ENCODE measurements at regions not wholly inside any gene's neighbourhood (a gene's known extent, or its start where the extent isn't known, plus 50 kb on each side); places are given as distances from the start of the nearest gene placed in this dataset.
A peak's percentile ranks its signal among the peaks of the same experiment; 100 is the strongest.

GRCh38 chr17:77869041-77869599 lies 89.4 kb upstream of the TNRC6C start:
- Histone ChIP-seq H3K9me3 (ENCODE audit: control insufficient read depth, low read length) (no peaks in the 10 kb centered on the region), H3K4me1 (ENCODE audit: control insufficient read depth, insufficient read depth, low read length, poor library complexity, severe bottlenecking) (peaks cover 29% of the 10 kb centered on the region), H3K4me3 (ENCODE audit: insufficient read depth, low read depth, low read length, poor library complexity, severe bottlenecking) (no peak overlapping the region), H3K27me3 (replicated peaks; ENCODE audit: control insufficient read depth, insufficient read depth, low read length, poor library complexity, severe bottlenecking) (no peaks in the 10 kb centered on the region), H3K27ac (ENCODE audit: insufficient read depth, low read length, poor library complexity, severe bottlenecking) (no peak overlapping the region), H3K36me3 (ENCODE audit: control insufficient read depth, insufficient read depth, low read length) (no peaks in the 10 kb centered on the region)
- no peak for DNase-seq

DNA sequence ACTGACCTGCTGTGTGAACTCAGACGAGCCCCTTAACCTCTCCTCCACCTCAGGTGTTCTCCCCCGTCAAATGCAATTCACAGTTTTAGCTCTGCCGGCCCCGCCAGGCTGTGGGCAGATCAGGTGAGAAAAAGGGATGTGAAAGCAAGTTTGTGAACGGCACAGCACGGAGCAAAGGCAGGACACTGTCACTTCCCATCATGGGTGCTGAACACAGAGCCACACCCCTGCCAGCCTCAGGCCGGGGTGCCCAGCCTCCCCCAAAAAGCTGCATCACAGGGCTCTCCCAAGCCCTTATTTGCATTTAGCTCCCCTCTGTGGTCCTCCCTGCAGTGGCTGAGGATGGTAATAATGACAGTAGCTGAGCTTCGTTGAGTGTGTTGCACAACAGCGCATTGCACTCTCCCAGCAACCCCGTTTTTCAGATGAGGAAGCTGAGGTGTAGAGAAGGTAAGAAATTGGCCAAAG lies 88.8 kb upstream of the TNRC6C start:
- no peaks in the 10 kb centered on the region for H3K36me3 ChIP-seq (ENCODE audit: control insufficient read depth, insufficient read depth, low read length)
- H3K27me3 ChIP-seq (replicated peaks; ENCODE audit: control insufficient read depth, insufficient read depth, low read length, poor library complexity, severe bottlenecking): no peaks in the 10 kb centered on the region
- peaks cover 33% of the 10 kb centered on the region for H3K4me1 ChIP-seq (ENCODE audit: control insufficient read depth, insufficient read depth, low read length, poor library complexity, severe bottlenecking)
- H3K9me3 ChIP-seq (ENCODE audit: control insufficient read depth, low read length): no peaks in the 10 kb centered on the region
- no peak for DNase-seq
- no peak overlapping the region for H3K4me3 ChIP-seq (ENCODE audit: insufficient read depth, low read depth, low read length, poor library complexity, severe bottlenecking)
- H3K27ac ChIP-seq (ENCODE audit: insufficient read depth, low read length, poor library complexity, severe bottlenecking): no peak overlapping the region

- Histone ChIP-seq H3K9me3 (ENCODE audit: control insufficient read depth, low read length) (no peaks in the 10 kb centered on the region), H3K27me3 (replicated peaks; ENCODE audit: control insufficient read depth, insufficient read depth, low read length, poor library complexity, severe bottlenecking) (no peaks in the 10 kb centered on the region), H3K4me1 (ENCODE audit: control insufficient read depth, insufficient read depth, low read length, poor library complexity, severe bottlenecking) (peaks cover 40% of the 10 kb centered on the region), H3K27ac (ENCODE audit: insufficient read depth, low read length, poor library complexity, severe bottlenecking) (peak overlapping the region; percentile 44), H3K4me3 (ENCODE audit: insufficient read depth, low read depth, low read length, poor library complexity, severe bottlenecking) (no peak overlapping the region), H3K36me3 (ENCODE audit: control insufficient read depth, insufficient read depth, low read length) (no peaks in the 10 kb centered on the region)
- no peak for DNase-seq
Observed at GRCh38 chr17:77872199-77872598, 86.3 kb upstream of the TNRC6C start.

DNA sequence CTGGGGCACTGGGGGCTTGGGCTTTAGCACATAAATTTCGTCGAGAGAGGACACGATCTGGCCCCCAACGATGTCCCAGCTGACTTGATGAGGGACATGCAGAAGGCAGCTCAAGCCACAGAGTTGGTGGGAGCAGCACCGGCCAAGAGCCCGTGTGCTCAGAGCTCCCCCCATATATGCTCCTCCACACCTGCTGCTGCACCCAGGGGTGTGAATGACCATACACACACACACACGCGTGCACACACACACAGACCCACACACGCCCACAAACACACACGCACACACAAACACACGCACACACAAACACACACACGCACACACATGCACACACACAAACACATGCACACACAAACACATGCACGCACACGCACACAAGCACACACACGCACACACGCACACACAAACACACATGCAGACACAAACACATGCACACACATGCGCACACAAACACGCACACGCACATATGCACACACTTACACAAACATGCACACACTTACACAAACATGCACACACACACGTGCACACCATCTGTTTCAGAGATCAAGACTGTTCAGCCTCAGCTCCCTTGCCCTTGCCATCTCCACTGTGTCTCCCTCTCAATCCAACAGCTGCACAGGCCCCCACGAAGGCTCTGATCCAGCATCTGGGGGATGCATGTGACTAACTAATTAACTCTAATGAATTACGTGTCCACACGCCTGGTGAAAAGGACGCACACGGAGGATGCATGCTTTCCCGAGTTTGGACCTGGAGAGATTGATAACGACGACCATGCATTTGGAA lies 85.6 kb upstream of the TNRC6C start:
- Histone ChIP-seq H3K36me3 (ENCODE audit: control insufficient read depth, insufficient read depth, low read length) (no peaks in the 10 kb centered on the region), H3K4me3 (ENCODE audit: insufficient read depth, low read depth, low read length, poor library complexity, severe bottlenecking) (no peak overlapping the region), H3K27me3 (replicated peaks; ENCODE audit: control insufficient read depth, insufficient read depth, low read length, poor library complexity, severe bottlenecking) (no peaks in the 10 kb centered on the region), H3K4me1 (ENCODE audit: control insufficient read depth, insufficient read depth, low read length, poor library complexity, severe bottlenecking) (peaks cover 46% of the 10 kb centered on the region), H3K27ac (ENCODE audit: insufficient read depth, low read length, poor library complexity, severe bottlenecking) (peak overlapping the region; percentile 44), H3K9me3 (ENCODE audit: control insufficient read depth, low read length) (no peaks in the 10 kb centered on the region)
- DNase-seq: no peak

DNA sequence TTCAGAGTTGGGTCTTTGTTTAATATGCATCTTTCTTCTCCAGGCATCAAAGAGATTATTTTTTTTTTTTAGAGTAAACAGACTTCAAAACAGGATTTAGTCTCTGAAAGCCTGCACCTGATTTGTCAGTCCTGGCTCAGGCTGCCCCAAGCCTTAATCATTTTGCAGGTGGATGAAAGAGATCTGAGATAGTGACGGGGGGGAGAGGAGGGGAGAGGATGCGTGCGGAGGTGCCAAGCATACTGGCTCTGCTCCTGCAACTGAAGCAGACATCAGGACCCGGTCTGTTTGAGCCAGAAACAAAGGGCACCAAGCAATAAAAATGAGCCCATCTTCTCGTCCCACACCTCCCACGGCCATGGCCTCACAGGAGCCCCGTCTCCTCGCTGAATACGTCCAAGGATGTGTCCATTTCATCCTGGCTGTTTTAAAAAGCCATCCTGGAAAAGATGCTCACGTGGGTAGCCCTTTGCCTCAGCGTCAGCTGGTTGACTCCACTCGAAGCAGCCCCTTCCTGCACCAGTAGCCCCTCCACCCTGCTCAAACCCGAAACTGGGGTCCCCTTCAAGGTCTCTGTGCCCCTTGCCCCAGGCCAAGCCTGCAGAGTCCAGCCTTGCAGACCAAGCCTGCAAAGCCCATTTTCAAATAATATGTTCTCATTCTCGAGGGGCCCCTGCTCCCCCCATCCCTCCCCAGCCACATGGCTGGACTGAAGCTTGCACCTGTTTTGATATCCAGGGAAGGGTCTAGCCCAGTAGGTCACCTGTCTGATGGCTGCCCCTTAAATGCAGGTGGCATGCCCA lies 84.8 kb upstream of the TNRC6C start:
- no peak for DNase-seq
- peaks cover 52% of the 10 kb centered on the region for H3K4me1 ChIP-seq (ENCODE audit: control insufficient read depth, insufficient read depth, low read length, poor library complexity, severe bottlenecking)

GRCh38 chr17:77874303-77875050 lies 84.0 kb upstream of the TNRC6C start:
- no peaks in the 10 kb centered on the region for H3K36me3 ChIP-seq (ENCODE audit: control insufficient read depth, insufficient read depth, low read length)

More for the DNA sequence above, 84.8 kb upstream of the TNRC6C start:
- Histone ChIP-seq H3K9me3 (ENCODE audit: control insufficient read depth, low read length) (no peaks in the 10 kb centered on the region), H3K4me3 (ENCODE audit: insufficient read depth, low read depth, low read length, poor library complexity, severe bottlenecking) (no peak overlapping the region), H3K27ac (ENCODE audit: insufficient read depth, low read length, poor library complexity, severe bottlenecking) (no peak overlapping the region), H3K27me3 (replicated peaks; ENCODE audit: control insufficient read depth, insufficient read depth, low read length, poor library complexity, severe bottlenecking) (no peaks in the 10 kb centered on the region), H3K36me3 (ENCODE audit: control insufficient read depth, insufficient read depth, low read length) (no peaks in the 10 kb centered on the region)

GRCh38 chr17:77875051-77875780 lies 83.3 kb upstream of the TNRC6C start:
- Histone ChIP-seq H3K9me3 (ENCODE audit: control insufficient read depth, low read length) (no peaks in the 10 kb centered on the region), H3K4me1 (ENCODE audit: control insufficient read depth, insufficient read depth, low read length, poor library complexity, severe bottlenecking) (peaks cover 55% of the 10 kb centered on the region), H3K27me3 (replicated peaks; ENCODE audit: control insufficient read depth, insufficient read depth, low read length, poor library complexity, severe bottlenecking) (no peaks in the 10 kb centered on the region), H3K36me3 (ENCODE audit: control insufficient read depth, insufficient read depth, low read length) (no peaks in the 10 kb centered on the region), H3K4me3 (ENCODE audit: insufficient read depth, low read depth, low read length, poor library complexity, severe bottlenecking) (no peak overlapping the region), H3K27ac (ENCODE audit: insufficient read depth, low read length, poor library complexity, severe bottlenecking) (no peak overlapping the region)
- DNase-seq: no peak

More at GRCh38 chr17:77874303-77875050, 84.0 kb upstream of the TNRC6C start:
- Histone ChIP-seq H3K4me3 (ENCODE audit: insufficient read depth, low read depth, low read length, poor library complexity, severe bottlenecking) (no peak overlapping the region), H3K9me3 (ENCODE audit: control insufficient read depth, low read length) (no peaks in the 10 kb centered on the region), H3K4me1 (ENCODE audit: control insufficient read depth, insufficient read depth, low read length, poor library complexity, severe bottlenecking) (peaks cover 53% of the 10 kb centered on the region), H3K27me3 (replicated peaks; ENCODE audit: control insufficient read depth, insufficient read depth, low read length, poor library complexity, severe bottlenecking) (no peaks in the 10 kb centered on the region), H3K27ac (ENCODE audit: insufficient read depth, low read length, poor library complexity, severe bottlenecking) (no peak overlapping the region)
- no peak for DNase-seq

GRCh38 chr17:77875881-77876509 lies 82.5 kb upstream of the TNRC6C start:
- Histone ChIP-seq H3K9me3 (ENCODE audit: control insufficient read depth, low read length) (no peaks in the 10 kb centered on the region), H3K36me3 (ENCODE audit: control insufficient read depth, insufficient read depth, low read length) (no peaks in the 10 kb centered on the region), H3K27ac (ENCODE audit: insufficient read depth, low read length, poor library complexity, severe bottlenecking) (no peak overlapping the region), H3K4me1 (ENCODE audit: control insufficient read depth, insufficient read depth, low read length, poor library complexity, severe bottlenecking) (peaks cover 63% of the 10 kb centered on the region), H3K4me3 (ENCODE audit: insufficient read depth, low read depth, low read length, poor library complexity, severe bottlenecking) (no peak overlapping the region), H3K27me3 (replicated peaks; ENCODE audit: control insufficient read depth, insufficient read depth, low read length, poor library complexity, severe bottlenecking) (no peaks in the 10 kb centered on the region)
- no peak for DNase-seq

DNA sequence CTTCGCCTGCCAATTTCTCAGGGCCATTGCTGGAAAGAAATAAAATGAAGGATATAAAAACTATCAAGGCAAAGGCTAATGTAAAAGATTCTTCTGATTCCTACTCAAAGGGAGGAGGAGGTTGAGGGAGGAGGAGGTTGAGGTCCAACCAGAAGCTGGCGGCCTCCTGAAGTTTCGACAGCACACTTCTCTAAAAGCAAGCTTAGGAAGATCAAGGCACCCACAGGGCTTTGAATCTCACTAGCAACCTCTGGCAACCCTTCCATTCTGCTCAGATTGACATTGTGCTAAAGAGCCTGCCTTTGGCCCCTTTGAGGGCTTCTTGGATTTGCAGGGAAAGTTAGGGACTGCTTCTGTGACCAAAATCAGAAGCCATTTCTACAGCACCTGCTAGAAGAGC lies 81.5 kb upstream of the TNRC6C start:
- Histone ChIP-seq H3K36me3 (ENCODE audit: control insufficient read depth, insufficient read depth, low read length) (no peaks in the 10 kb centered on the region), H3K4me3 (ENCODE audit: insufficient read depth, low read depth, low read length, poor library complexity, severe bottlenecking) (no peak overlapping the region), H3K9me3 (ENCODE audit: control insufficient read depth, low read length) (no peaks in the 10 kb centered on the region), H3K27ac (ENCODE audit: insufficient read depth, low read length, poor library complexity, severe bottlenecking) (no peak overlapping the region), H3K27me3 (replicated peaks; ENCODE audit: control insufficient read depth, insufficient read depth, low read length, poor library complexity, severe bottlenecking) (no peaks in the 10 kb centered on the region), H3K4me1 (ENCODE audit: control insufficient read depth, insufficient read depth, low read length, poor library complexity, severe bottlenecking) (peaks cover 74% of the 10 kb centered on the region)
- no peak for DNase-seq

Data from effector memory CD4-positive, alpha-beta T cell (primary cell).